ENCODE measurements at regions not wholly inside any gene's neighbourhood (a gene's known extent, or its start where the extent isn't known, plus 50 kb on each side); places are given as distances from the start of the nearest gene placed in this dataset.
A peak's percentile ranks its signal among the peaks of the same experiment; 100 is the strongest.
"Not testable (repeated sequence)": the region's sequence is repeated elsewhere in the genome, so short reads cannot be mapped to it uniquely, and the experiment has no call there.

DNA sequence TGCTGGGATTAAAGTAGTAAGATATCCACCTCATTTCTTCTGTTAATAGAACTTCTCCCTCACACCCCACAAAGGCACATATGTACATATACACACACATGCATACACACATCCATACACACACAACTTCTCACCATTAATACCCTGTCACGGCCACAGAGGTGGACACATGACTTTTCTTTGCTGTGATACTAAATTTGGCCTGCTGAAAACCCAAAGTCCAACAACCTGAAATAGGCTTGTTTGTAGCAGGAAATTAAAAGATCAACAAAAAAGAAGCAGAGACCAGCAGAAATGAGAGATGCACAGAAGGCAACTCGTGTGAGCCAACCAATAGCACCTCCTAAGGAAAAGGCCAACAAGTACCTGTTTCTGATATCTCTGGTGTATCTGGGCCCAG, 128.7 kb upstream of the PCGF5 start:
- DNase-seq, result no peak

DNA sequence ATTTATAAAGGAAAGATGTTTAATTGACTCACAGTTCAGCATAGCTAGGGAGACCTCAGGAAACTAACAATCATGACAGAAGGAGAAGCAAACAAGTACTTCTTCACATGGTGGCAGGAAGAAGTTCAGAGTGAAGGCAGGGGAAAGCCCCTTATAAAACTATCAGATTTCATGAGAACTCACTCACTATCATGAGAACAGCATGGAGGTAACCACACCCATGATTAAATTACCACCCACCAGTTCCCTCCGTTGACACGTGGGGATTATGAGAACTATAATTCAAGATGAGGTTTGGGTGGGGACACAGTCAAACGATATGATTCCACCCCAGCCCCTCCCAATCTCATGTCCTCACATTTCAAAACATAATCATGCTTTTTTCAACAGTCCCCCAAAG, 124.2 kb upstream of the PCGF5 start:
- DNase-seq, result no peak

DNA sequence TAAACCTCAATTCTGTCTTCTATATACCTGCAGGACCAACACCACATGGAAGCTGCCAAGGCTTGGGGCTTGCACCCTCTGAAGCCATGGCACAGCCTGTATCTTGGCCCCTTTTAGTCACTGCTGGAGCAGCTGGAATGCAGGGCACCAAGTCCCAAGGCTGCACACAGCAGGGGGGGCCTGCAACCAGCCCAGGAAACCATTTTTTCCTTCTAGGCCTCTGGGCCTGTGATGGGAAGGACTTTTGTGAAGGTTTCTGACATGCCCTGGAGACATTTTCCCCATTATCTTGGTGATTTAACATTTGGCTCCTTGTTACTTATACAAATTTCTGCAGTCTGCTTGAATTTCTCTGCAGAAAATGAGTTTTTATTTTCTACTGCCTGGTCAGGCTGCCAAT, 123.2 kb upstream of the PCGF5 start:
- DNase-seq, result no peak

DNA sequence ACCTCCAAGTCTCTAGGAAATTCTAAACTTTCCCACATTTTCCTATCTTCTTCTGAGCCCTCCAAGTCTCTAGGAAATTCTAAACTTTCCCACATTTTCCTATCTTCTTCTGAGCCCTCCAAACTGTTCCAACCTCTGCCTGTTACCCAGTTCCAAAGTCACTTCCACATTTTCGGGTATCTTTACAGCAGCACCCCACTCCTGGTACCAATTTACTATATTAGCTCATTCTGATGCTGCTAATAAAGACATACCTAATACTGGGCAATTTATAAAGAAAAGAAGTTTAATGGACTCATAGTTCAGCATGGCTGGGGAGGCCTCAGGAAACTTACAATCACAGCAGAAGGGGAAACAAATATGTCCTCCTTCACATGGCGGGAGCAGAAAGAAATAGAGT, 122.4 kb upstream of the PCGF5 start:
- not testable (repeated sequence) for DNase-seq

DNA sequence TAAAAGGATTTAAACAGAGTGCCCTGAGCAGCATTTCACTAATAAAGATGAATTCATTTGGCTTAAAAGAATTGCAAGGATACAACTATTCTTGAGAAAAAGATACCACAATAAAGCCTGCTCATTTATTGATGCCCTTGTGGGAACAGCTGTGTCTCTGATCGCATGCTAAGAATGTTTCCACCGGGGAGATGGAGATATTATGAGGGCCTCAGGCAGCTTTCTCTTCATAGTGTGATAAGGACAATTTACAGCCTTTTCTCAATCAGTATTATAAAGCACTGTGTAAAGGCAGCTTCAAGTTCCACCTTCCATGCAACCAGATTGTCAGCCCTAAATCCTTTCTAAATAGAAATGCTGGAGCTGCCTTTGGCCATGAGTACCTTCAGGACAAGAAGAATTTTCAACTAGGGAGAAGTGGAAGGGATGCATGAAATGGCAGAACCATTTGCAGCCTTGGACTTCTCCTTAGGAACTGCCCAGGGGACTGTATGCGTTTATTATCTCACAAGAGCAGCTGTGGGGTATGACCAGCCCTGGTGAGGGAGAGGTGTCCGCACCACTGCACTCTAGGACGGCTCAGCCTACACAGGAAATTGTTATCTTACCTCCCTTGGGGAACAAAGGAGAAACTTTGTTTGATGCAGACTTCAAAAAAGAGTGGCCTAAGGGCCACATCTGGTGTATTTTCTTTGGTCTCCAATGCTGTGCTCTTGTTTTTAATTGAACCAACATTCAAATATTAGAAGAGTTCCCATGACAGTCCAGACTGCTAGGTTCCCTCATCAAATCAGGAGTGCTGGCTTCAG, 116.9 kb upstream of the PCGF5 start:
- DNase-seq, result no peak

GRCh38 chr10:91104193-91105041, 116.0 kb upstream of the PCGF5 start:
- DNase-seq, result no peak

DNA sequence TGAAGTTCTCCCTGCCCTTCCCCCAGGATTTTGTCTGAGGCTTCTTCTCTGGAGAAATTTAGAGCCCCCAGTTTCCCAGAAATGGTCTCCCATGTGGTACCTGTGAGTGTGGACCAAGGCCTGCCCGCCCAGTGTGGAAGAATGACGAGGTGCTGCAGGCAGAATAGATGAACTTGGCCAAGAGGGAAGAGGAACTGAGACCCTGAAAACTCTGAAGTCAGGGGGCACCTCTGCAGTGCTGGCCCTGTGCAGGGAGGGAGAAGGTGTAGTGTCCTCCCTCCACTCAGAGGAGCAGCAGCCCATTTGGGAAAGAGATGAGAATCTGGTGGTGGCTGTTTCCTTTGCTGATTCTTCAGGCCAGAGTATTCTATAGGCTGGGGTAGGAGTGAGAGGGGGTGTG, 115.2 kb upstream of the PCGF5 start:
- no peak for DNase-seq

GRCh38 chr10:91108820-91109219, 111.6 kb upstream of the PCGF5 start:
- DNase-seq, result no peak

GRCh38 chr10:91111060-91111459, 109.4 kb upstream of the PCGF5 start:
- DNase-seq, result no peak

DNA sequence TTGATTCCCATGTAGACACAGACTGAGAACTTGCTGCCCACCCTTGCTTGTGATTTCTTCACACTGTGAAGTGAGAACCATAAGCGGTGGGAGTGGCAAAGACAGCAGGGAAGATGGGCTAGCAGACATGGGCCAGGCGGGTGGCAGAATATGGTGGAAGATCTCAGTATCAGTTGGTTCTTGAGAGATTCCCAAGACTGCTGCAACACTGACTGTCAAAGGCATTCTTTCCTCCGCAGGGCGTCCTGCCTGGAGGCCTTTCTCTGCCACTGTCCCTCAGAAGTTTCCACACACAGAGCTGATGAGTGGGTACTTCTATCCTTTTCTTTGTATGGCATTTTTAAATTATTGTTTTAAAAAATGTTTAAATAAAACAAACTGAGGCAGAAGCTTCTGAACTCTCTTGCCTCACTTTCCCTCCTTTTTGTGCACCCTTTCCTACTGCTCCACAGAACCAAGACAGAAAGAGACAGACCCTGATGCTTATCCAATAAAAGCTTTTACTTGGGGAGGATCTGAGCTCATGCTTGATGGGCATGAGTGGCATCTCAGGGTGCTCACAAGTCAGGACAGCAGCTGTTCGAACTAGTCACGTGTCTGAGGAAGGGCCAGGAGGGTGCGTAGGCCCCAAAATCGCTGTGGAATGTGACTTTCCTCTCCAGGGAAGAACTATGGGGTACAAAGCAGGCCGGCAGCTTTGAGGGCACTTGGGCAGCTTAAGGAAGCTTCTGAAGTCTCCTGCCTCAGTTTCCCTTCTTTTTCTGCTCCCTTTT, 104.7 kb upstream of the PCGF5 start:
- DNase-seq, result no peak

DNA sequence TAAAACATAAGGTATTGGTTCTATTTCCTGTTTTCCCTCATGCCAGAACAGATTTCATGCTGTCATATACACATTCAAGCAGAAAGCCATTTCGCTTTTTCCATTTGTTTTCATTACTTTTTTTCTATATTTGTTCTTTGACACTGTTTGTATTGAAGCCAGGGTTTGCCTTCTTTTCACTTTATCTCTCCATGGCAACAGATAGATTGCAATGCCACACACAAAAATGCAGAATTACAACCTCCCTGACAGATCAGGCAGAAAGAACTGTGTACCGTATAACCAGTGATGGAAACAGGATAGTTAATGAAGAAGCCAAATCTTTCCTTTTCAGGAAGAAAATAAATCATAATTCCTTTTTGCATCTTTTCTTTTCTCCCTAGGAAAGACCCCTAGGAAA, 103.0 kb upstream of the PCGF5 start:
- no peak for DNase-seq

- DNase-seq, result no peak
Observed at GRCh38 chr10:91120348-91120747, 100.1 kb upstream of the PCGF5 start.

DNA sequence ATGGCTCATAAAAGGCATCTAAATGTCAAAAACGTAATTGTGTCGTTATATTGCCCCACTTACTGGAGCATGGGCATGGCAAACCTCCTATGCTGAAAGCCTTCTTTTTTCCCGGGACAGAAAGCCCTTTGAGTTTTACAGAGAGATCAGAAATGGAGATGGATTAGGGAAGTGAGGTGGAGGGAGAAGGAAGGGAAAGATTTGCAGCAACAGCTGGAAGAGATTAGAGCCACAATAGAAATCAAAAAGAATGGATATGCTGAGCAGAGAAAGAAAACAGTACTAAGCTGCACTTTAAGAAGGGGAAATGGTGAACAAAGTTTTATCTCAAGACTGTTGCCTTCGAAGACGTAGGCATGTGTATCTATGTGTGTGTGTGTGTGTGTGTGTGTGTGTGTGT, 97.2 kb upstream of the PCGF5 start:
- no peak for DNase-seq

DNA sequence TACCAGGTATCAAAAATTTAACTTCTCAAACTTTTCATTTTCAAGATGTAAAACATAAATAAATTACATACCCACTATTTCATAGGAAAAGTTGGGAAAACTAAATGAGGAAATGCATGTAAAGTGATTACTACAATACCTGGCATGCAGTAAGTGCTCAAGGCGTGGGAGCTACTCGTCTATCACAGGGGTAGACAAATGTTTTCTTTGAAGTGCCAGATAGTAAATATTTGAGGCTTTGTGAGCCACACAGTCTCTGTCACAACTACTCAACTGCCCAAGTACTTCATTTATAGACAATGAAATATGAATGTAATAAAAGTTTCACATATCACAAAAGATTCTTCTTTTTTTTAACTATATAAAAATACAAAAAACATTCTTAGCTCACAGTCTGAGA, 96.4 kb upstream of the PCGF5 start:
- DNase-seq, result no peak

DNA sequence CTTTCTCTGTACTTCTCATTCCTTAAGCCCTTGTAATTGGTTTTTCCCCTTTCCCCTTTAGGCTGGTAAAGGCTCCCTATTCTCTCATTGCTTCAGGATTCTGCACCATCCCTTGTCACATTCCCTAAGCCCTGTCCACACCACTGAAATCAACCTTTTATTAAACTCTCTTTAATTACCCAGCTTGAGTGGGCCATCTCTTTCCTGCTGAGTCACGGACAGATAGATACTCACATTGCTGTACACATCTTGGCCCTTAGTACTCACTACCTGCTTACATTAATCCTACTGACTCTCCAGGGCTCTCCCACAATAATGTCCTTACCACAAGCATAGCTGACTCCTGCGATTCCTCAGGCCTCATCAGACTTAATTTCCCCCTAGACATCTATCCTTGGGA, 94.0 kb upstream of the PCGF5 start:
- DNase-seq, result no peak

GRCh38 chr10:91127341-91128082, 93.0 kb upstream of the PCGF5 start:
- no peak for DNase-seq

DNA sequence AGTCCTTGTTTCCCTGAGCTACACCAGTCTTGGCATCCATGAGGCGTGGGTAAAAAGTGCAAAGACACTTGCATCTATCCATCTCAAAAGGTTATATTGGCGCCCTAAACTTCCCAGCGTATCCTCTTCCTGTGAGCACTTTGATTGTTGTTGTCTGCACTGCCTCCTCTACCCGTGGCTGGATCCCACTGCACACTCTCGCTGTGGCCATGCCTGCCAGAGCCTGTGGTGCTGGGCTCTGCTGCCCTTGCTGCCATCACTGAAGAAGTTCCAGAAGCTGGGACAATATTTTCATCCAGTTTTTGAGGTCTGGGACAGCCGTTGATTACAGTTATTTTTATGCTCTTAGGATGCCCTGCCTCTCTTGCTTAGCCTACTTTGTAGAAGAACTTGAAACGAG, 85.3 kb upstream of the PCGF5 start:
- DNase-seq, result no peak

DNA sequence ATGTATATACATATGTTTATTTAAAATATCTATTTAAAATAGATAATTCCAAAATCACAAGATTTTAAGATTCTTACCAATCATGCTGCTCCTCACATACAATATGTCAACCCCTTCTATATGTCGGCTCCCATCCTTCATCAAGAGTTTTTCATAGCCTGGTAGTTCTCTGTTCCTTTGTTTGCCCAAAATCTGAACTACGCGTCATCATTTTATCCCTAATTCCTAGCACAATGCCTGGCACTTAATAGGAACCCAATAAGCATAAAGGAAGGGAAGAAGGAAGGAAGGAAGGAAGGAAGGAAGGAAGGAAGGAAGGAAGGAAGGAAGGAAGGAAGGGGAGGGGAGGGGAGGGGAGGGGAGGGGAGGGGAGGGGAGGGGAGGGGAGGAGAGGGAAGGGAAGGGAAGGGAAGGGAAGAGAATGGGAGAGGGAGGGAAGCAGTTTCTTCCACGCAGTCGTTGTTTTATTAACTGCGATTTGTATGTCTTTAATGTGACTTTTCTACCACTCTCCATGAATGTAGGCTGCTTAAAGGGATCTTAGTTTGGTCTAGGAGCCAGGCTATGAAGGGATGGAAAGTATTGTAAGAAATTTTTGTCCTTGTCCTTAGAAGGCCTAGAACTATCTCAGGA, 83.3 kb upstream of the PCGF5 start:
- DNase-seq, result no peak

GRCh38 chr10:91137822-91138221, 82.6 kb upstream of the PCGF5 start:
- peak; percentile 9 to 24 for DNase-seq

DNA sequence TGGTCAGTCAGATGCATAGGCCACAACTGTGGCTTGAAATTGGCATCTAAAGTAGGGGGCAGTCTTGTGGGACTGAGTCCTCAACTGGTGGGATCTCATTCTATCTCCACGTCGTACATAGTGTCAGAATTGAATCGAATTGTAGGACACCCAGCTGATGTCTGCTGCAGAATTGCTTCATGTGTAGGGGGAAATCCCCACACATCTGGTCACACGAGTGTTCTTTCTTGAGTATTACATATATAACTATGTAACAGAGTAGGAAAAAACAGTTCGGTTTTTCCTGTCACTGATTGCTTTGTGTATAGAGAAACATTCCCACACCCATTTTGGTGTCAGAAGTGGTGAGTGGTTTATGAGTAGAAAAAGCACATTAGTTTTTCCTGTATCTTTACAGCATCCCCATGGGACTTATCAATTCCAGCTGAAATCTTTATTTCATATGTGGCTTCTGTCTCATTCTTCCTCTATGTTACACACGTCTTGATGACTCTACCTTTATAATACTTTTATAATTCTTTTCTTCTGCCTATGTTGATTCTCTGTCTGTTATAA, 79.4 kb upstream of the PCGF5 start:
- DNase-seq, result no peak

GRCh38 chr10:91144961-91145360, 75.5 kb upstream of the PCGF5 start:
- DNase-seq, result no peak

GRCh38 chr10:91146146-91146545, 74.3 kb upstream of the PCGF5 start:
- no peak for DNase-seq

Measured in SHP77 (cell line).